Mesendoderm (in vitro differentiated cells): ENCODE measurements at regions not wholly inside any gene's neighbourhood (a gene's known extent, or its start where the extent isn't known, plus 50 kb on each side); places are given as distances from the start of the nearest gene placed in this dataset.

ENCODE experiments used
- DNase-seq: peaks from one replicate; pipeline ENCODE4 v3.0.0; 2013
- H2AK5ac ChIP-seq: 2 replicates; pipeline ENCODE4 v1.6.1; 2013; ENCODE audit warnings: low read length, inconsistent platforms
- H2BK120ac ChIP-seq: 2 replicates; pipeline ENCODE4 v1.6.1; 2013; ENCODE audit warnings: low read depth, mild to moderate bottlenecking, low read length, moderate library complexity, mixed read lengths
- H2BK15ac ChIP-seq: replicated peaks from 2 replicates; pipeline ENCODE4 v1.6.1; 2013; ENCODE audit warnings: low read depth, mild to moderate bottlenecking, moderate library complexity
- H2BK5ac ChIP-seq: 2 replicates; pipeline ENCODE4 v1.6.1; 2013; ENCODE audit warnings: low read length, inconsistent platforms
- H3K18ac ChIP-seq: 2 replicates; pipeline ENCODE4 v1.6.1; 2013; ENCODE audit warnings: mild to moderate bottlenecking, low read length, mixed read lengths
- H3K23ac ChIP-seq: one replicate; pipeline ENCODE4 v1.6.1; 2013; ENCODE audit warnings: low read length
- H3K27ac ChIP-seq: 2 replicates; pipeline ENCODE4 v1.5.1; 2013; ENCODE audit warnings: low read depth, mild to moderate bottlenecking, inconsistent platforms, low read length, moderate library complexity
- H3K27me3 ChIP-seq: 2 replicates; pipeline ENCODE4 v1.6.1; 2013; ENCODE audit warnings: low read length, control low read depth, mild to moderate bottlenecking, inconsistent platforms; ENCODE audit not compliant: insufficient read depth, poor library complexity
- H3K36me3 ChIP-seq: 2 replicates; pipeline ENCODE4 v1.6.1; 2013; ENCODE audit warnings: low read length, inconsistent platforms; ENCODE audit not compliant: control insufficient read depth, insufficient read depth
- H3K4ac ChIP-seq: one replicate; pipeline ENCODE4 v1.6.1; 2013; ENCODE audit warnings: low read depth, mild to moderate bottlenecking, low read length, moderate library complexity
- H3K4me1 ChIP-seq: 2 replicates; pipeline ENCODE4 v1.6.1; 2013; ENCODE audit warnings: low read depth, low read length, inconsistent platforms; ENCODE audit not compliant: control insufficient read depth
- H3K4me2 ChIP-seq: 2 replicates; pipeline ENCODE4 v1.6.1; 2013; ENCODE audit warnings: low read length
- H3K4me3 ChIP-seq: 2 replicates; pipeline ENCODE4 v1.5.1; 2013; ENCODE audit warnings: mild to moderate bottlenecking, low read length
- H3K56ac ChIP-seq: one replicate; pipeline ENCODE4 v1.6.1; 2013; ENCODE audit warnings: low read length
- H3K79me1 ChIP-seq: 2 replicates; pipeline ENCODE4 v1.6.1; 2013; ENCODE audit warnings: low read length, inconsistent platforms
- H3K79me2 ChIP-seq: 2 replicates; pipeline ENCODE4 v1.6.1; 2013; ENCODE audit warnings: mild to moderate bottlenecking, low read length; ENCODE audit not compliant: control insufficient read depth, insufficient read depth
- H3K9ac ChIP-seq: 2 replicates; pipeline ENCODE4 v1.6.1; 2013; ENCODE audit warnings: low read length, inconsistent platforms
- H4K5ac ChIP-seq: one replicate; pipeline ENCODE4 v1.6.1; 2013; ENCODE audit warnings: low read length
- H4K8ac ChIP-seq: one replicate; pipeline ENCODE4 v1.6.1; 2013; ENCODE audit warnings: low read depth, mild to moderate bottlenecking, control low read depth, low read length, moderate library complexity
- WGBS: extraction: QIAGEN DNeasy Blood & Tissue Kit; methylation state at CpG from one replicate; pipeline ENCODE4 v1.1.7; 2013; ENCODE audit warnings: low lambda C conversion rate, missing lambda C conversion rate; ENCODE audit not compliant: insufficient coverage; ENCODE audit errors: extremely low coverage; 5-methylcytosine and 5-hydroxymethylcytosine counted together

- H2BK120ac ChIP-seq = no peak overlapping the region
- no peak overlapping the region for H3K4me2 ChIP-seq
- no CpG with 5 or more reads among the region's 6 CpGs for WGBS
- no peak overlapping the region for H2BK5ac ChIP-seq
- H3K36me3 ChIP-seq = no peaks in the 10 kb centered on the region
- H2AK5ac ChIP-seq = no peak overlapping the region
- no peak overlapping the region for H3K9ac ChIP-seq
- H3K23ac ChIP-seq = no peak overlapping the region
- no peak overlapping the region for H3K4ac ChIP-seq
- DNase-seq = no peak
- H3K18ac ChIP-seq = no peak overlapping the region
- H3K79me2 ChIP-seq = no peaks in the 10 kb centered on the region
- no peak overlapping the region for H3K4me3 ChIP-seq
- H4K5ac ChIP-seq = no peak overlapping the region
- no peaks in the 10 kb centered on the region for H3K79me1 ChIP-seq
- no peak overlapping the region for H2BK15ac ChIP-seq
- H3K4me1 ChIP-seq = no peaks in the 10 kb centered on the region
- H3K56ac ChIP-seq = no peak overlapping the region
- no peak overlapping the region for H3K27ac ChIP-seq
- no peak overlapping the region for H4K8ac ChIP-seq
- H3K27me3 ChIP-seq = no peaks in the 10 kb centered on the region
Observed at GRCh38 chr11:92810423-92811064, 158.9 kb upstream of the MTNR1B start.

- Histone ChIP-seq H2BK120ac (no peak overlapping the region), H3K4me2 (no peak overlapping the region), H3K79me2 (no peaks in the 10 kb centered on the region), H4K8ac (no peak overlapping the region), H3K23ac (no peak overlapping the region), H3K18ac (no peak overlapping the region), H3K4ac (no peak overlapping the region), H3K56ac (no peak overlapping the region), H3K4me3 (no peak overlapping the region), H3K36me3 (no peaks in the 10 kb centered on the region), H2BK15ac (no peak overlapping the region), H3K27me3 (no peaks in the 10 kb centered on the region), H3K79me1 (no peaks in the 10 kb centered on the region), H4K5ac (no peak overlapping the region), H2AK5ac (no peak overlapping the region), H2BK5ac (no peak overlapping the region), H3K9ac (no peak overlapping the region), H3K27ac (no peak overlapping the region), H3K4me1 (no peaks in the 10 kb centered on the region)
- no peak for DNase-seq
- no CpG with 5 or more reads among the region's 2 CpGs for WGBS
Observed at GRCh38 chr11:92811341-92811740, 158.1 kb upstream of the MTNR1B start.

GRCh38 chr11:92812841-92813240 lies 156.6 kb upstream of the MTNR1B start:
- Histone ChIP-seq H2BK120ac (no peak overlapping the region), H3K56ac (no peak overlapping the region), H2BK15ac (no peak overlapping the region), H3K4me1 (no peaks in the 10 kb centered on the region), H3K4me2 (no peak overlapping the region), H4K5ac (no peak overlapping the region), H3K27ac (no peak overlapping the region), H3K23ac (no peak overlapping the region), H3K36me3 (no peaks in the 10 kb centered on the region), H3K4ac (no peak overlapping the region), H3K27me3 (no peaks in the 10 kb centered on the region), H2AK5ac (no peak overlapping the region), H3K18ac (no peak overlapping the region), H3K79me2 (no peaks in the 10 kb centered on the region), H3K79me1 (no peaks in the 10 kb centered on the region), H4K8ac (no peak overlapping the region), H2BK5ac (no peak overlapping the region), H3K9ac (no peak overlapping the region), H3K4me3 (no peak overlapping the region)
- DNase-seq = no peak
- no CpG with 5 or more reads among the region's 5 CpGs for WGBS

- Histone ChIP-seq H3K4me2 (no peak overlapping the region), H2BK120ac (no peak overlapping the region), H3K4ac (no peak overlapping the region), H4K5ac (no peak overlapping the region), H3K18ac (no peak overlapping the region), H2AK5ac (no peak overlapping the region), H3K27ac (no peak overlapping the region), H2BK15ac (no peak overlapping the region), H3K79me2 (no peaks in the 10 kb centered on the region), H4K8ac (no peak overlapping the region), H3K27me3 (no peaks in the 10 kb centered on the region), H3K9ac (no peak overlapping the region), H3K79me1 (no peaks in the 10 kb centered on the region), H3K4me1 (no peaks in the 10 kb centered on the region), H2BK5ac (no peak overlapping the region), H3K56ac (no peak overlapping the region), H3K4me3 (no peak overlapping the region), H3K23ac (no peak overlapping the region), H3K36me3 (no peaks in the 10 kb centered on the region)
- no CpG with 5 or more reads among the region's 2 CpGs for WGBS
- DNase-seq = no peak
Observed at GRCh38 chr11:92819830-92820229, 149.6 kb upstream of the MTNR1B start.

- H3K56ac ChIP-seq = no peak overlapping the region
- H4K5ac ChIP-seq = no peak overlapping the region
- no peak overlapping the region for H2AK5ac ChIP-seq
- no peaks in the 10 kb centered on the region for H3K79me2 ChIP-seq
- no peak overlapping the region for H3K4me3 ChIP-seq
- H3K27me3 ChIP-seq = no peaks in the 10 kb centered on the region
- DNase-seq = no peak
- no peak overlapping the region for H4K8ac ChIP-seq
- H3K9ac ChIP-seq = no peak overlapping the region
- H3K4ac ChIP-seq = no peak overlapping the region
- no peaks in the 10 kb centered on the region for H3K36me3 ChIP-seq
- no peak overlapping the region for H2BK15ac ChIP-seq
- H3K4me1 ChIP-seq = no peaks in the 10 kb centered on the region
- no peak overlapping the region for H3K4me2 ChIP-seq
- H3K18ac ChIP-seq = no peak overlapping the region
- no peak overlapping the region for H2BK120ac ChIP-seq
- H3K23ac ChIP-seq = no peak overlapping the region
- no peaks in the 10 kb centered on the region for H3K79me1 ChIP-seq
- H3K27ac ChIP-seq = no peak overlapping the region
- H2BK5ac ChIP-seq = no peak overlapping the region
Observed at GRCh38 chr11:92820860-92821259, 148.6 kb upstream of the MTNR1B start.

- no peak overlapping the region for H3K9ac ChIP-seq
- H3K79me2 ChIP-seq = no peaks in the 10 kb centered on the region
- H3K27me3 ChIP-seq = no peaks in the 10 kb centered on the region
- no peaks in the 10 kb centered on the region for H3K79me1 ChIP-seq
- no peak overlapping the region for H3K56ac ChIP-seq
- H3K36me3 ChIP-seq = no peaks in the 10 kb centered on the region
- H3K27ac ChIP-seq = no peak overlapping the region
- no peak overlapping the region for H3K18ac ChIP-seq
- H2BK5ac ChIP-seq = no peak overlapping the region
- H2BK120ac ChIP-seq = no peak overlapping the region
- no peak overlapping the region for H3K4ac ChIP-seq
- no peak overlapping the region for H2BK15ac ChIP-seq
- H4K8ac ChIP-seq = no peak overlapping the region
- H3K4me2 ChIP-seq = no peak overlapping the region
- no peaks in the 10 kb centered on the region for H3K4me1 ChIP-seq
- no peak overlapping the region for H2AK5ac ChIP-seq
- H3K4me3 ChIP-seq = no peak overlapping the region
- no peak overlapping the region for H3K23ac ChIP-seq
- WGBS = 100% methylated on average over 2 of the region's 3 CpGs
- H4K5ac ChIP-seq = no peak overlapping the region
- no peak for DNase-seq
Observed at GRCh38 chr11:92822410-92822809, 147.0 kb upstream of the MTNR1B start.
